ENCODE measurements at regions not wholly inside any gene's neighbourhood (a gene's known extent, or its start where the extent isn't known, plus 50 kb on each side); places are given as distances from the start of the nearest gene placed in this dataset.

DNA sequence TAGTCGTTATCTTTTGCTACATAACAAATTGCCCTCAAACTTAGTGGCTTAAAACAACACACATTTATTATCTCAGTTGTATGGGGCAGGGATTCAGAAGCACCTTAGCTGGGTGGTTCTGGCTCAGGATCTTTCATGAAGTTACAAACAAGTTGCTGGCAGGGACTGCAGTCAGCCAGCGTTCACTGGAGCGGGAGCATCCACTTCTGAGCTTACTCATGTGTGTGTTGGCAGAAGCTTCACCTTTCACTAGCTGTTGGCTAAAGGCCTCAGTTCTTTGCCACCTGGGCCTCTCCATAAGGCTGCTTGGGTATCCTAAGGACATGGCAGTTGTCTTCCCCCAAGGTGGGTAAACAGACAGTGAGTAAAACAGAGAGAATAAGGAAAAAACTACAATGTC is 365.7 kb downstream of the RPS29 start:
- DNase-seq, result no peak

DNA sequence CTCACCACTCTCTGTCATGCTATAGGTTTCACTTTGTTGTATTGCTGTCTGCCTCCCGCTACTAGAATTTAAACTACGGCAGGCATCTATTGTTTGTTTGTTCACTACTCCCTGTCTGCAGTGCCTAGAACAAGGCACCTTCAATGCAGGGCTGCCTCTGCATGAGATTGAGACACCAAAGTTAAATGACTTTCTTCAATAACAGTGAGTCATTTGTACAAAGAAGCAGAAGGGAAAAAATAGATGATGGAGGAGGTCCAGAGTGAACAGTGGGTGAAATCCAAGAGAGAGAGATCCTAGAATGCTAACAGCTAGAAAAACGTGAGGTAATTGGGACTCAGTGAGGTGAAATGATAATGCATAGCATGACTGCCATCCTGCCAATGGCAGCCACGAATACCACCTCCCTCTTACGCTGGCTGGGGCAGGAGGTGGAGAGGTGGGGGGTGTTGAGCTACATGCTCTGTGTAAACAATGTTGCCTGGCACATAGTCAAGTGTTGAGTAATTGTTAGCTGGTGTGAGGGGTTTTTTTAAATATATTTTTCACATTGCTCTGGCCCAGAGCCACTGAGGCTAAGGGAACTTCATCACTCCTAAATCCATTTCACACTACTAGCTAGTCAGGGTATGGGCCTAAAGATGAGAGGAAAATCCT is 367.6 kb downstream of the RPS29 start:
- DNase-seq, result no peak

DNA sequence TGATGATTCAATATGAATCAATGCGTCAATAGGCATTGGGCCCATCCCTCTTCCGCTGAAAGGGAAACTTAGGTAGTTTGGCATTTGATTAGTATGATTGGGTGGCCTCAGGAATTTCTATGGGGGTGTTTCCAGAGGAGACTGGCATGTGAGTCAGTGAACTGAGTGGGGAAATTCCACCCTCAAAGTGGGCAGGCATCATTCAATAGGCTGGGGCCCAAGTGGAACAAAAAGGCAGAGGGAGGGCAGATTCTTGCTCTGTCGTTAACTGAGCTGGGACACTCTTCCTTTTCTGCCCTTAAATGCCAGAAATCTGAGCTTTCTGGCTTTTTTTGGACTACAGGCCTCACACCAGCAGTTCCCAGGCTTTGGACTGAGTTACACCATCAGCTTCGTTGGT is 373.5 kb downstream of the RPS29 start:
- no peak for DNase-seq

DNA sequence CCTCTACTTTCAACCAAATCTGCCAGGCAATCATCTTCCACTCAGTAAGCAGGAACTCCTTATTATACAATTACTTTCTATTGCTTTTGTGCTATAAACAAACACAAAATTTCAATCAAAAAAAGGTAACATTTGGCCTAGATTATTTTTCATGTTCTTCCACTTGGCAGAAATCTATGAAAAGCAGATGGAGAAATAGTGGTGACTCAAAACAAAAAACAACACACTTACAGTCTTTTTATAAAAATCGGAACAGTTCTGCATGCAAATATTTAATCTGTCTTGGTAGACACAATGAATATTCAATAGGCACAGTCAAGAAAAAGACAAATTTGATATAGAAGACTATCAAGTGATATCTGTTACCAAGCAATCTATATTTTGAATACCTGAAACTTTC is 376.8 kb downstream of the RPS29 start:
- no peak for DNase-seq

DNA sequence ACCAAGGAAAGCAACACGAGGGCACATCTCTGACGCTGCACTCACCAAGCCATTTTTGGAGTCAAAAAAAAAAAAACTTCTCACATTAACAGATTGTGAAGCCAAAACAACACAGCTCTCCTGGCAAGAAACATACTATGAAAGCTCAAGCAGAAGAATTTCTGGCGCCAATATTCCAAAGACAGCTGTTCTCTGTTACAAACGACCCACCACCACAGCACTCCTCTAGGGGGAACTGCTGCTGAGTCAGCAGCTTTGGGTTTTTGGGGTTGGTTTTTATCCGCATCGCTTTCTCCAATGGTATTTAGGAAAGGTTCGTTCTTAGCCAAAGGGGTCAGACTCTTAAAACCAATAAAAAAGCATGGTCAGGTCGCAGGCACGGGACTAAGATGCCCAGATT is 379.4 kb downstream of the RPS29 start:
- no peak for DNase-seq

DNA sequence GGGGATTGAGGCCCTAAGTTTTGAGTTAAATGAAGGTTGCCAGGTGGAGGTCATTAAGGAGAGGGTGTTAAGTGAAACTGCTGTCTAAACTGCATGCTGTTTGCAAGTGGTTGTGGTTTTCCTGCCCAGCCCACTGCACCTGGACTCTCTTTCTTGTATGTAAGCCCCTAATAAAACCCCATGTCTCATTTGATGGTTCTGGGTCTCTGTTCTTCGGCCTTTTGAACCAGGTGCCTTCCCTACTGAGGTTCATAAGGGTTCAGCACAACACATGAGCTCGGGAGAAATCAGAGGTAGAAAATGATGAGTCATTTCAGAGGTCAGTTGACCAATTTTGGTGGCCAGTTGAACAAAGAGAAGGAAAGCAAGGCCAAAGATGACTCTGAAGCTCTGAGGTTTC is 382.5 kb downstream of the RPS29 start:
- DNase-seq, result no peak

DNA sequence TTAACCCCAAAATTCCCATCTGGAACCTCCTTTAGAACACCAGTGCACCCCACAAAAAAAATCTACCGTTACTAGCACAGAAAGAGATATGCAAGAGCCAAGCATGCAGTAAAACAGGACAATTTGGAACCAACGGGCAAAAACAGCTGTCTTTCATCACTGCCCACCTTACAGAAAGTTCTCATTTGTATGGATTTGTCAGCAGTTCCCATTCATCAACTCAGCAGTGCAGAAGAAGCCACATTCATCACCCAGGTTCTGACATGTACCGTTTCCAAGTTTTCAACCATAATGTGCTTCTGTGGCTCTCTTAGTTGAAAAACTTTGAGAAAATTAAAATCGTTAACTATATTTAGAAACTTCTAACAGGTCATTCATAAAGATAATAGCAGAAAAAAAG is 387.0 kb downstream of the RPS29 start:
- DNase-seq, result no peak

DNA sequence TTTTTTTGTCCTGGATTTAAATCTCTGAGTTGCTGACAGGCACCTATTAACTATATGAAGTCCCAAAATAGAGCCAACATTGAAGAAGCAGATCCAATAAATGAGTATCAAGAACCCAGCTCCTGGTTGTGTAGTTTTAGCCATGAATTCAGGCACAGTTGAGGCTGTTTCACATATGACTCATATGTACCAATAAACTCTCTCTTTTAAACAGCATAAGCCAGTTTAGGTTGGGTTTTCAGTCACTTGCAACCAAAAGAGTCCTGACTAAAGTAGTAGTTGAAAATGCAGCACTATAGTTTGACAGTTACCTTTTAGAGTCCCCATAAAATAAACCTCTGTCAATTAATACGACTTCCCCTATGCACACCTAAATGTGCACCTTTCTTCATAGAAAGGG is 389.9 kb downstream of the RPS29 start:
- no peak for DNase-seq

DNA sequence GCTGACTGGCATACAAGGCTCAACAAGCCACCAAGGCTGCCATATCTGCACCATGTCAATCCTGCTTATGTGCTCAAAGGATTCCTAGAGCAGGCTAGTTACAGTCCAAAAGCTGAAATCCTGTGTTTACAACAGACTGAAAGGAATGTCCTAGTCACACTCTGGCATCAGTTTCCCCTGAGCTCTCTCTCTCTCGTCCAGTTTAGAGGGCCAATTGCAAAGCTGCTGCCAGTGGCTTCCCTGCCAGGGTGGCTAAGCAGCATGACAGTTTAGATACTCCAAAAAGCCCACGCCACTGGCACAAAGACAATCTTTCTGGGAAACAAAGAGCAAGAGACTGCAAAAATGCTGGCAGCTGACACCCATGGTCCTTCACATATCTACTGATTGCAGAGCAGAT is 392.1 kb downstream of the RPS29 start:
- no peak for DNase-seq

DNA sequence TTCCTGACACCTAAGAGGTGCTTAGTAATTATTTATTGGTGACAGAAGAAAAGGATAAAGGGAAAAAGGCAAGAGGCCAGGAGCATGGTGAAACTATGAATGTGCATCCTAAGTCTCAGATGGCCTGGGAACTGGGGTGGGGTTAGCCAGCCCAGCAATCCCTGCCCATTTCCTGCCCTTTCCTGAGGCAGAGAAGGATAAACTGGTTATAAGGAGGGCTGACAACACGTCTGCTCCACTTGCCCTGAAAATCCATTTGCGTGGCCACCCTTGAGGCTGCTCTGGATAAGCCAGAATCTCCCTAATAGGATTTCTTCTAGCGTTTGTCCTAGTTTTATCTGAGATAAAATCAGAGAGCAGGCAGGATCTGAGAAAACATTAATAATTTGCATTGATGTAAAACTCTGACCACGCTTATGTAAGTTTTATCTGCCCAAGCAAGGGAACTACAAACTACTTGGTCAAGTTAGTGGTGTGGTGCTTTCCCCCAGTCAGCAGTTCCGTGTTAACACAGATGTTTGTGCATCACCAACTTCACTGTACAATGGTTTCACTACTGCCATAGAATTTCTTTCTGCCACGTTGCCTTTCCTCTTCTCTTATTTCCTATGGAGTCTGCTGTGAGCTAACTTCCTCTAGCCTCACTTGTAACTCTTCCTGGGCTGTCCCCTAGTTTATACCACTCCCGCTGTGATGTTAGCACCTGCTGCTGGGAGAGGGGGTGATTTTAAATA is 392.7 kb downstream of the RPS29 start:
- DNase-seq, result no peak

DNA sequence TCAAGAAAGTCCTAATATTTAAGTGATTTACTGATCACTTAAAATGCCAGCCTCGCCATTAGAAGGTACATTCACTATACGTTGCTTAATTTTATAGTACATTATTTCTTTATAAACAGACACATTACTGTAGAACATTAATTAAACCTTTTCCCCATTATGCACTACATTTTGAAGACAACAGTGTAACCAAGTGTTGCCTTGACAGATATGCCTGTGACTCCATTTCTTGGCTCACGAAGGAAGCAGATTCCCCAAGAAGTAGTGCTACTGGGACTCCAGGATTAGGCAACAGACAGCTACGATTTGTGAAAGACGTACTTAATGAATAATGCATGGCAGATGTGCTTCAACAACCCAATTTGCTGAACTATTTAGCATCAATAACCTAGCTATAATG is 394.8 kb downstream of the RPS29 start:
- no peak for DNase-seq

DNA sequence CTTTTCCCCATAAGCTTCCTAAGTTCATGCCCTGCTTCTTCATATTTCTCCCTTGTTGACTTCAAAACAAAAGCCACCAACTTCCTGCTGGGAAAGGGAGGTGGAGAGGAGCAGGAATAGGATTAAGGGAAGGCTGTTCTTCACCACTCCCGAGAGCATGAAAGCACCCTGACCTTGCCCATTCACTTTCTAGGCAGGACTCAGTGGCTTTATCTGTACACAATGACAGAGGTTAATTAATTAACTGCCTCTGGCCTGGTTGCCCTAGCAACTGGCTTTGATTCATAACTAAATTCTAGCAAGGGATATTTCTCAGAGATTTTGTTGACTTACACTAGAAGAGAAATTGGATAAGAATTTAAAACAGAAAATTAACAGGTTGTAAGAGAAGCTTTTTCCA is 396.8 kb downstream of the RPS29 start:
- no peak for DNase-seq

DNA sequence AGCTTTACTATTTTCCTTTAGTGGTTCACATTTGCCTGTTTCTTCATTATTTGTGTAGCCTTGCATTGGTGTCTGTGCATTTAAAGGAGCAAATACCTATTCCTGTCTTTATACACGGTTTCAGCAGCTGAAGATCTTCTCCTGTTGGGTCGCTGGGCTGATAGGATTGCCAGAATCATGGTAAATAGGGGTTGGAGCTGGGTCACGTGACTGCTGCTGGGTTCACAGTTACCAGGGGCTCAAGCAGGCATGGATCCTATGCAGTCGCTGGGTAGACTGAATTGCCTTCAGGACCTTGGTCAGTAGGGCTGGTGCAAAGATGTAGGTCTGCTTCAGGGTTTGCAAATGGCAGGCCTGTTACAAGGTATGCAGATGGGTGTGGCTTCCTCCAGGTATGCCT is 398.4 kb downstream of the RPS29 start:
- DNase-seq, result no peak

DNA sequence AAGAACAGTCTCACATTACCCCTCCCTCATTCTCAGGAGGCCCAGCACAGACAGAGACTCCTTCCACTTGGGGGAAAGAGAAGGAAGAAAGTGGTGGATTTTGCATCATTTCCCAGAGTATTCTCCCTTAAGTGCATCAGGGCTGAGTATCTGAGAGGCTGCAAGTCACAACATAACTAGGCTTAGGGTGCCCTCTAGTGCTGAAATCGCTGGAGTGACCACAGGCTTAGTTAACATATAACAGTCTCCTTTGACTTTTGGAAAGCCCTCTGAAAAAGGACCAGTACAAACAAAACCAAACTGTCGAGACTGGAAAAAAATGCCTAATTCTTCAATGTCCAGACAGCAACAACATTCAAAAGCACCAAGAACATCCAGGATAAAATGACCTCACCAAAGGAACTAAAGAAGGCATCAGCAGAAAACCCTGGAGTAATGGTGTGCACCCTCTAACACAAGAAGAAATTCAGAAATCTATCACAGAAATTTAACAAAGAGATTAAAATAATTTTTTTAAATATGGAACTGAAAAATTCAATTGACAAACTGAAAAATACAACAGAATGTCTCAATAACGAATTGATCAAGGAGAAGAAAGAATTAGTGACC is 412.3 kb downstream of the RPS29 start:
- no peak for DNase-seq

DNA sequence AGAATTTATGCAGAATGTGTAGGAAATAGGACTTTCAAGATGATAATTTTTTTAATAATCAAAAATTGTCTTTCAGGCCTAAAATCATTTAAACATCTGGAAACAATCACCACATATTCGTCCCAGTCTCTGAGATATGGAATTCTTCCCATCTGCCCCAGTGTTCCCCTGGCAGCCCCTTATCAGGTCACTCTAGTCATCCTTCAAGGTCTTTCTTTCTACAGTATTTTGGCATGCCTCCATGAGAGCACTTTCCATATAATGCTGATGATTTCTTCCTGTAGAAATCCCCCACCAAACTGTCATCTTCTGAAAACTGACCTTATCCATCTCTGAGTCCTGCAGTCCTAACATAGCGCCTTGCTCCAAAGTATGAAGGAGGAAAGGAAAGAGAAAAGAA is 422.1 kb downstream of the RPS29 start:
- no peak for DNase-seq

DNA sequence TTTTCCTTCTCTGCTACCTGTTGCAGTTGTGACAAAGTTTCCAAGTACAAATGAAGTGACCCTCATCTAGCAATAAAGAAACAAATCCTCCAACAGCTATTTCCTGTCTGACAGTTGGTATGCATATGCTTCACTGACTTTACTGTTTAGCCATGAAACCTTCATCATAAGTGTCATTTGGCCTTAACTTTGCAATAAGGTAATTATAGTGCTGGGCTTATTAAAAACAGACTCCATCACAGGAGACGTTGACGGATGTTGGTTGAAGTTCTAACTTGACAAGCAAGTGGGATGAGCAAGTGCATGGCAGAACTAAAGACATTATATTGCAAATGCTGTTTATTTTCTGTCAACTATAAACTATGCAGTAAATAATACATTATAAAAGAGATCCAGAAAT is 425.2 kb downstream of the RPS29 start:
- DNase-seq, result no peak

DNA sequence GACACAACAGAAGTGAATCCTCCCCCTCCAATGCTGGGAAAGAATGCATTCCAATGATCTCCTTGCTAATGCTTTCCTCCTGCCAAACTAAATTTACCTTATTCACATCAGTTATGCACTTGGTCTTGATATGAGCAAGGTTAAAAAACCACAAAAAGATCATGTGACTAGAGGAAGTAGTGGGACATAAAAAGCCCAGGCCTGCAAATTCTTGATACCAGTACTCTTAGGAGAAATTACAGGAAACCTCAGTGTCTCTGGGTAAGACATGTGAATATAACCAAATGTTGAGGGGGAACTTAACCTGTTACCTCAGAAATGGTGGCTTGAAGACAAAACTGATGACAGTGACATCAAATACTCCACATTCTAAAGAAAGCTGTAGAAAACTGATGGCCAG is 427.1 kb downstream of the RPS29 start:
- no peak for DNase-seq

DNA sequence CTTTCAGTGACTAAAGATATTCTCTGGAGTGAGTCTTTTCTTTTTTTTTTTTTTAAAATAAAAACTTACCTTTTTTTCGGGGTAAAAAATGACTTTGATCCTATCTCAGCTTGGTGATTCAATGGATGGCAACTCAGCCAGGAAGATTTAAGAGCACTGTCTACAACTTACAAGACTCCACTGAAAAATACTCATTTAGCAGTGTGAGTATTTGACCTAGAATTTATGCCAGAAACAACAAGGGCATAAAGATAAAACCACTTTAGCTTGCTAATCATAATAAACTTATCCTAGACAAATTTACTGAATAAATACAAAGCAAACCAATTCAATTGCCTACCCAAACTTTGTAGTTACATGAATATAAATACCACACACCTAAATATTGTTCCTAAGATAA is 446.6 kb downstream of the RPS29 start:
- no peak for DNase-seq

DNA sequence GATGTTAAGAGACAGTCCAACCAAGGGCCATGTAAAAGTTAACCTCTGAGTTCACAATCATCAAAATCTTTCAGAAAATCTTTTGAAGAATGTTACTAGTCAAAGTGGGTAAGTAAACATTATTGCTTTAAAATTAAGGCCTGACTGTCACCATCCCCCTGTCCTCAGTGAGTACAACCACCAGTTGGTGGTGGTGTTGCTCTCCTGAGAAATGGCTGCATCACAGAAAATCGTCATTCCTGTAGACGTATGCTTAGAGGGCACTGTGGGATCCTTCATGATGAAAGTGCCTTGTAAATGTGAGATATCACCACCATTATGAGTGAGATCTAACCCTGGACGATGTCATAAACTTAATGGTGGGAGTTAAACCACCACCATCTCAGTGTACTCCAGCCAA is 451.2 kb downstream of the RPS29 start:
- DNase-seq, result no peak

DNA sequence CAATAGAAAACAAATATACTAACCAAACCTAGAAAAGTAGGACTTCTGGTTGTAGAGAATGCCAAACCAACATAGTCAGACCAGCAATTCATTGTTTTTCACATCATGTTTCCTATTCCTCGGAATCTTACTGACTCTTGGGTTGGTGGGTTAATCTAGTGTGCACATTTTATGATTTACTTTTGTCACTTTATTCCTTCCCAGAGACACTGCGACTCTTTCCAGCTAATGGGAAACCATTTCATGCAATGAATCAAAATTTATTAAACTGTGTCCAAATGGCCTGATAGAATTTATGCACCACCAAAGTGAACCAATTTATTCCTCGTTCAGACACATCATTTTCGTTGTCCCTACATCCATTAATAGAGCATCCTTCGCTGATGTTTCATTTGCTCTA is 464.9 kb downstream of the RPS29 start:
- DNase-seq, result no peak

DNA sequence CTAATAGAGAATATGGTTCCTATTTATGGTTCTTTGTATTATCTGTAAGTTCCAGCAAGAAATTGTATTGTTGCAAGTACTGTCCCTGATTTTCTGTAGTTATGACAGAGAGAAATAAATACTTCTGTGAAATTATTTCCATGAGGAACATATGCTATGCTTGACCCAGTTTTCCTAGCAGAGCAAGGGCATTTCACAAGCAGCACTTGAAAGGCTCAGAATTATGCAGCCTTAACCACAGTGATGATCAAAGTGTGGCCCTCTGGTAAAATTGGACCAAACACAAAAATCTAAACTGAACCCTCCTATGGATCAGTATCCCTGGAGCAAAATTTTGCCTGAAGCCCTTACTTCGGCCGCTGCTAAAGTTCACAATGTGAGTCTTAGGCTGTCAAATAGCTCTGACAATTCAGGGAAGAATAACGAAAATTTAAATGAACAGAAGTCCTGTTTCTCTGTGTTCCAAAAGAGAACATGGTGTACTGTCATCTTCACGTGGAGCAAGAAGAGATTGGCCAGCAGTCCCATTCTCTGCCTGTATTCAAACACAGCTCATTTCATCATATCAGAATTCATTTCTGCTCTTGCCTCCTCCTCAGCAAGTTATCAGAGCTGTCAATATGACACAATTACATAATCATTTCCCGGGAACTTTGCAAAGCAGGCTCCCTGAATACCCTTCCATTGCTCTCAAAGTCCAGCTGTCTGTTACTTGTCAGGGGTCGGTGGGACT is 471.9 kb downstream of the RPS29 start:
- DNase-seq, result no peak

DNA sequence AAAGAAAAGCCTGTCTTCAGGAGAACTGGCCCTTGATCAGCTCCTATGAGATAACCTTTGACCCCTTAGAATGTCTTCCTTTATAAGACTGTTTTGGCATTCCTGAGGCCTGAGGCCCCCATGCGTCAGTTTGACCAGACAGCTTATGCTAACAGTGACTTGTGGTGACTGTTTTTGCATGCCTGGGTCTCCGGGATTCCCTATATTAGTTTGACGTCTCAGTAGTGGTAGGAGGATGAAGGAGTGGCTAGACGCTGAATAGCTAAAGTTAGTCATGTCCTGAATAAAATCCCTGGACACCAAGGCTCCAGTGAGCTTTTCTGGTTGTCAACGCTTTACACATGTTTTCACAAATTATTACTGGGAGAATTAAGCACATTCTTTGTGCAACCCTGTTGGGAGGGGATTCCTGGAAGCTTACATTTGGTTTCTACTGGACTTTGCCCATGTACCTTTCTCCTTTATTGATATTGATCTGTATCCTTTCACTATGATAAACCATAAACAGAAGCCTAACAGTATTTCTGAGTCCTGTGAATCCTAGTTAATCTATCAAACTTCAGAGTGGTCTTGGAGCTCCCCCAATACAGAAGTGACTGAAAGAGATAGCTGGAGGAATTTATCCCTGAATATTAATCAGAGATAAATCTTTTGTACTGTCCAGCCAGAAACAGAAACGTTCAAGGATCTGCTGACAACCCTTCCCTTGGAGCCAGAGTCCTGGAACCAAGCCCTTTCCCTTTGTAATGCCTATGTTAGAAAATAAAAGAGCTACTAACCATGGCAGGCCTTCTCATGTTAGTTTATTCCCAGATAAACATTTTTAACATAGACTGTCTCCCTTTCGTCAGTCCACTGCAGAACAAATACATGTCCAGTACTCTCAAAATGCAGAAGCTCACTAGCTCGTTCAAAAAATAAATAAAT is 479.2 kb downstream of the RPS29 start:
- DNase-seq, result no peak

DNA sequence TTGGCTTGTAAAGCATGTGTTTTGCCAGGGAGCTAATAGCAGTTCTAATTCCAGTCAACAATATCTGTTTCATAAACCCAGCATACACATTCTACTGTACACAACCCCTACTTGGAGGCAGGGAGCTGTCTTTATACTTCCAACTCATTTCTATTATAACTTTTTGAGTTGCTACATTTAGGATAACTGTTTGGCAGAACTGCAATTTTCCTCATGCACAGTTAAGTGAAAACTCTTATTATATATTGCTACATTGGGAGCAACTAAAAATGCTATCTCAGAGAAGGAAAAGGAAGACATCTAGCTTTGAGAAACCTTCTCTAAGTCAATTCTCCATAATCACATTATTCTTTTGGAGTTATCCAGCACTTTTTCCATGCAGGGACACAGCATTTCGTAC is 480.2 kb downstream of the RPS29 start:
- no peak for DNase-seq
